Osteocyte (in vitro differentiated cells): ENCODE measurements at regions not wholly inside any gene's neighbourhood (a gene's known extent, or its start where the extent isn't known, plus 50 kb on each side); places are given as distances from the start of the nearest gene placed in this dataset.

Source experiments
- DNase-seq: peaks from one replicate; pipeline ENCODE4 v3.0.0; 2021; ENCODE audit warnings: mixed read lengths; ENCODE audit not compliant: unreplicated experiment; ENCODE audit errors: extremely low spot score
- H3K27ac Mint-ChIP-seq: one replicate; pipeline ENCODE4 v1.8.0; 2021; ENCODE audit warnings: mild to moderate bottlenecking, mixed read lengths; ENCODE audit not compliant: unreplicated experiment
- H3K27me3 Mint-ChIP-seq: one replicate; pipeline ENCODE4 v1.8.0; 2021; ENCODE audit warnings: mixed read lengths; ENCODE audit not compliant: unreplicated experiment
- H3K36me3 Mint-ChIP-seq: one replicate; pipeline ENCODE4 v1.8.0; 2021; ENCODE audit warnings: mixed read lengths; ENCODE audit not compliant: unreplicated experiment
- H3K4me1 Mint-ChIP-seq: one replicate; pipeline ENCODE4 v1.8.0; 2021; ENCODE audit warnings: mixed read lengths; ENCODE audit not compliant: unreplicated experiment
- H3K4me3 Mint-ChIP-seq: one replicate; pipeline ENCODE4 v1.8.0; 2021; ENCODE audit warnings: mild to moderate bottlenecking, moderate library complexity, mixed read lengths; ENCODE audit not compliant: unreplicated experiment
- H3K9me3 Mint-ChIP-seq: one replicate; pipeline ENCODE4 v1.8.0; 2021; ENCODE audit warnings: mixed read lengths; ENCODE audit not compliant: unreplicated experiment
- CTCF ChIP-seq: fragments of 200-600 bp; sonication (generic); IDR thresholded peaks from 2 replicates; pipeline ENCODE4 v1.5.0; 2021; ENCODE audit warnings: antibody characterized with exemption, mild to moderate bottlenecking, moderate library complexity

- no peak for TF ChIP-seq CTCF
- Mint-ChIP-seq H3K36me3 (no peaks in the 10 kb centered on the region), H3K4me1 (peaks cover 19% of the 10 kb centered on the region), H3K9me3 (peaks cover 3% of the 10 kb centered on the region), H3K27me3 (no peaks in the 10 kb centered on the region), H3K4me3 (no peak overlapping the region), H3K27ac (no peak overlapping the region)
- DNase-seq, result no peak
Observed at GRCh38 chr5:53330491-53330890, 149.9 kb upstream of the FST start.

GRCh38 chr5:53331463-53331862 lies 149.0 kb upstream of the FST start:
- Mint-ChIP-seq H3K4me3 (no peak overlapping the region), H3K27ac (no peak overlapping the region), H3K27me3 (no peaks in the 10 kb centered on the region), H3K4me1 (peaks cover 14% of the 10 kb centered on the region), H3K36me3 (no peaks in the 10 kb centered on the region), H3K9me3 (peaks cover 3% of the 10 kb centered on the region)
- DNase-seq, result no peak
- no peak for TF ChIP-seq CTCF

GRCh38 chr5:53333160-53333559 lies 147.3 kb upstream of the FST start:
- no peak for DNase-seq
- Mint-ChIP-seq H3K27me3 (no peaks in the 10 kb centered on the region), H3K27ac (no peak overlapping the region), H3K4me1 (peaks cover 10% of the 10 kb centered on the region), H3K36me3 (no peaks in the 10 kb centered on the region), H3K4me3 (no peak overlapping the region), H3K9me3 (peaks cover 3% of the 10 kb centered on the region)
- no peak for TF ChIP-seq CTCF

GRCh38 chr5:53334431-53334941 lies 145.9 kb upstream of the FST start:
- no peak for TF ChIP-seq CTCF
- H3K36me3 Mint-ChIP-seq, result no peaks in the 10 kb centered on the region

GRCh38 chr5:53335115-53335514 lies 145.3 kb upstream of the FST start:
- DNase-seq, result no peak
- Mint-ChIP-seq H3K27me3 (no peaks in the 10 kb centered on the region), H3K9me3 (no peaks in the 10 kb centered on the region), H3K27ac (no peak overlapping the region), H3K36me3 (no peaks in the 10 kb centered on the region), H3K4me3 (no peak overlapping the region), H3K4me1 (peaks cover 14% of the 10 kb centered on the region)
- peak; percentile 38 for TF ChIP-seq CTCF

More at GRCh38 chr5:53334431-53334941, 145.9 kb upstream of the FST start:
- Mint-ChIP-seq H3K4me1 (peaks cover 10% of the 10 kb centered on the region), H3K4me3 (no peak overlapping the region), H3K27me3 (no peaks in the 10 kb centered on the region), H3K27ac (no peak overlapping the region), H3K9me3 (peaks cover 3% of the 10 kb centered on the region)
- no peak for DNase-seq
